IPS-NIHi11 (cell line): ENCODE measurements at regions not wholly inside any gene's neighbourhood (a gene's known extent, or its start where the extent isn't known, plus 50 kb on each side); places are given as distances from the start of the nearest gene placed in this dataset.
A peak's percentile ranks its signal among the peaks of the same experiment; 100 is the strongest.

ENCODE experiments used
- DNase-seq: peaks from one replicate; pipeline ENCODE4 v3.0.0; 2012; ENCODE audit warnings: mixed read lengths, low spot score

DNA sequence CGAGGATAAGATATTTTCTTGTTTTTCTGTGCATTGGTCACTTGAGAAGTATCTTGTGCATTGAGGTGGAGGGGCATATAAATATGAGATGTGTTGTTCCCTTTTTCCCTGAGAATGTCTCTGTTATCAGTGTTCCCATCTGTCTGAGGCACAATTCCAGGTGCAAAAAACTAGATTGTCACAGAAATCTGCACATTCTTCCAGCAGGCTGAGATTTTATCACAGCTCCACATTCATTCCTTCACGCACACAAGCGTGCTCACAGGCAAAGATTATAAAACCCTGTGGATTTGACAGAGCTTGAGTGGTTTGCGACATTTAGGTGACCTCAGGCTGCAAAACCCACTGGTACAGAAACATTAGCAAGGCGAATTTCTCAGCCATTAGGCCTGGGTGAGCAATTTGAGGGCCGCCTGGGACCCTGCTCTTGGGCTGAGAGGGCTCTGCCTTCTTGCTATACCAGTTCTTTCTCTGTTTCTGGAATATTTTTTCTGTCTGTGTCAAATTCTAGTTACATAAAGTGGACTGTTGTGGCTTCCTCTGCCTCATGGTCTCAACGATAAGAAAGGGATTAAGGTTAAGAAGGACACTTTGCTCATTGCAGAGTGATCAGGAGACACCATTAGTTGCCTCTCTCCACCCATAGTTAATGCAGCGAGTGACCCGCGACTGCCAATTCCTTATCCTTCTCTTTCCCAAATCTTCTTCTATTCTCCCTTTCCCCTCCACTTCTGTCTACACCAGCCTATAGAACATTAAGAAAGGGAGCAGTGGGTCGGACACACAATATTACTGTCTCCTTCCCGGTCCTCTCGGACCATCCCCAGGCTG is 86.7 kb upstream of the C1QTNF7 start:
- DNase-seq = no peak

DNA sequence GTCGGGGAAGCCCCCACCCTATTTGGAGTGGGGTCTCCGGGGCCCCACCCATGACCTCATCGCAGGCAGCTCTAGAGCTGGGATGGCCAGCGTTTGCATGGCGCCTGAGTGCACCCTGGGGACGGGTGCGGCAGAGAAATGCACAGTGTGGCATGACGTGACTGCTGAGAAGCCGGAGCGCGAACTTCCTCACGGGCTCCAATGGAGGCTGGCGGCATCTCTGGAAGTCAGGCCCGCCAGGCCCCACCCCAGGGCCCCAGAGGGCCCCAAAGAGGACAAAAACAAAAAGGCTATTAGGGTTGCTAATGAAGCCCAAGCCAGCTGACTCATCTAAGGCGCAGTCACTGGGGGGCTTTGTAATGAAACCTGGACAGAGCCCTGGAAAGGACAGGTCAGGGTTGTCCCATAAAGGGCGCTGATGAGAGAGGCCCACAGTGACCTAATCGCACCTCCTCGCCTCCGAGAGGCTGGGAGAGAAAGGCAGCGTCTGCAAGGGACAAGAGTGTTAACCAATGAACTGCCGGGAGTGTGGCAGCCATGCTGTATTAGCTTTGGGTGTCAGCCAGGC is 86.0 kb upstream of the C1QTNF7 start:
- no peak for DNase-seq

DNA sequence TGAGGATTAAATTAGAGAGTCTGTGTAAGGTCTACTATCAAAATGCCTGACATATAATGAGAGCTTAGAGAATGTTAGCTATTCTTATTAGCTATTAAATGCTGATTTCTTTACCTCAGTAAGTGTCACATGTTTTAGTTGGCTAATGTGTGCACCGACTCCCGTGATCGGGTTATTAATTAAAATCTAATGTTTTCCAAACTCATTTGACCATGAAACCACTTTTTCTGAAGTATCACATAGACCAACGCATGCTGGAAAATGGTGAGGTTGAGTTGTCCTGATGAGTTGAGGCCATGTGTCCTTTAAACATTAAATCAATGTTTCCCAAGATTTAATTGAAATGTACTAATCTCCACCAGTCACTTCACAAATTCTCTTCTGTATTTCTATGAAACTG is 84.8 kb upstream of the C1QTNF7 start:
- DNase-seq = no peak

DNA sequence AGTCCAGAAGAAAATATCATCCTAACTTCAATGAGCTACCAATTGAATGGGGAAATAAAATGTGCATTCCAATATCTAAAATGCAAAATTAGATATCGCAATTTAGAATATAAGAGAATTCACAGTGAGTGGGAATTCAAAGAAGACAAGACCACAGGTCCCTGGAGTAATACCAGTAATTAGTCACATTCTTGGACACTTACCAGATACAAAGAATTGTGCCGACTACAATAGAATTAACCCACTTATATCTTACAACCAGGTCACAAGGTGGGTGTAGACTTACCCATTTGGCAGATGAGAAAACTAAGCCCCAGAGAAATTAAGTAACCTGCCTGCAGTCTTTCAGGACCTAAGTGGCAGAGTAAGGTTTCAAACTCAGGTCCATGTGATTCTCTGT is 84.3 kb upstream of the C1QTNF7 start:
- DNase-seq = no peak

DNA sequence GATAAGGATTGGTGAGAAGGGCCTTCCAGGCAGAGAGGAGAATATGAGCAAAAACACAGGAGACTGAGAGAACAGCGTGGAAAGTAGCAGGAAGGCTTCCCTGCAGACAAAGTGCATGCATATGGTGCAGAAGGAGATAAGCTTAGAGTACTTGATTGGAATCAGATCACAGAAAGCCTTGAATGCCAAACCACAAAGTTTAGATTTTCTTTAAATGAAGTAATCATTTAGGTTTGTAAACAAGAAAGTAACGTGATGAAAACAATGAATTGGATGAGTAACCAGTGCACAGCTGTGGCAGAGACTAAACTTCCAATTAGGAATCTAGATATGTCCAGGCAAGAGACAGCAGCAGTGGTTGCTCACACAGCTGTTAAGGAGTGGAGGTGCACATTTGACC is 83.8 kb upstream of the C1QTNF7 start:
- no peak for DNase-seq

DNA sequence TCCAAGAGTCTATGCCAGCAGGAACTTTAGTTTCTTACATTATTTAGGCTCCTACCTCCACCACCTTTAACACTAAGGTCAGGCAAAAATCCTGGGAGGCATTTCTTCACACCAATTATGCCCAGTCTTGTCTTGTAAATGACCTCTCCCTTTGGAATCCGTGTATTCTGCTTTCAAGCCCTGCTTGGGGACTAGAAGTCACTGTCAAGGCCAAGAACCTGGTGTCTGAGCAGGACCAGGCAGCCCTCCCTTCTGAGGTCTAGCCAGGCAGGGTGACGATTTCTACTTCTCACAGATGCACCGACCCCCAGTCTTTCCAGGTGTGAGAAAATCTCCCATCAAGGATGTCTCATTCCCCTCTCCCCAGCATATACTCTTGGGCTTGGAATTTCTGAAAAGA is 82.7 kb upstream of the C1QTNF7 start:
- peak; percentile 11 for DNase-seq

DNA sequence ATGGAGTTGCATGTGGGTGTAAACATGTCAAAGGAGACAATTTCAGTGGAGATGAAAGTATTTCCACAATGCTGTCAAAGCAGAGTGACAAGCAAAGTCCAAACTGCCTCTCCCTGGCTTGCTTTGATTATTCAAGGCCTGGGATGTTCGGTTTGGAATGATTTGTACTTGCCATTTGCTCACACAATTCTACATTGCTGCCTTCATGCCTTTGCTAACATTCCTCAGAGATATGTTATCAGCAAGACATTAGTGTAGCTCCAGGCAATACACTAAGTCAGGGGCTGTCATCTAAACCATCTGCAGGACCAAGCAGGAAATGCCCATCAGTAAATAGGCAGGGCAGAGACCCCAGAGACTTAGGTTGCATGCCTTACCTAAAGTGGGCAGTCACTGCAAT is 79.6 kb upstream of the C1QTNF7 start:
- DNase-seq = no peak

DNA sequence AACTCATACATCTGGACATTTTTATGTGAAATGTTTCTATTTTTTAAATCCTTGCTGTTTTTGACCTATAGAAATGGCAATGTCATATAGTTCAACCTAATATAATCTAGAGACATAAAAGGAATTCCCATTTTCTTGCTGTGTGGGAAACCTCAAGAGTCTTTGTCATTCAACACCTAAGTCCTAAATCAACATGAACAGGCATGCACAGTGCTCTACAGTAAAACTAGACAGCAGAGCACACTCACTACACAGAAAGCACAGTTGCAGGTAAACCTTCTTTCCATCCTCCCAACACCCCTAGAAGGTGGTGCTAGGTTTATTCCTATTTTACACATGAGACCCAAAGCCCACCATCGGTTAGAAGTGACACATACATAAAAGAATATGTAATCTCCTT is 79.1 kb upstream of the C1QTNF7 start:
- DNase-seq = no peak

DNA sequence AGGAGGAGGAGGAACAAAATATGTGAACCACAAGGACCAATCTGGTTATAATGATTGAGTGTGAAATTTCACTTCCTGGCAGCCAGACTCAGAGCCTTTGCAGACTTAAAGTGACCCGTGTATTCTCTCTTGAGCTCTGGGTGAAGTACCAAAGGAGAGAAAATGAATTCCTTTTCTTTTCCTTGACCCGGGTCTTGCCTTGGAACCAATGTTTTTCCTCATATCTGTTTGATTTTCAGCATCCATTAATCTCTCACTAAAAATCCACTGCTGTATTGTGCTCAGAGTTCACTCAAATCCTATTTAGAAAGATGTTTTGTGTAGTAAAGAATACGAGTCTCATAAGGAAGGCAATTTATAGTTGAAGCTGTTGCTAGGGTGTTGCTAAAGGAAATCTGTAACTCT is 78.3 kb upstream of the C1QTNF7 start:
- DNase-seq = no peak

DNA sequence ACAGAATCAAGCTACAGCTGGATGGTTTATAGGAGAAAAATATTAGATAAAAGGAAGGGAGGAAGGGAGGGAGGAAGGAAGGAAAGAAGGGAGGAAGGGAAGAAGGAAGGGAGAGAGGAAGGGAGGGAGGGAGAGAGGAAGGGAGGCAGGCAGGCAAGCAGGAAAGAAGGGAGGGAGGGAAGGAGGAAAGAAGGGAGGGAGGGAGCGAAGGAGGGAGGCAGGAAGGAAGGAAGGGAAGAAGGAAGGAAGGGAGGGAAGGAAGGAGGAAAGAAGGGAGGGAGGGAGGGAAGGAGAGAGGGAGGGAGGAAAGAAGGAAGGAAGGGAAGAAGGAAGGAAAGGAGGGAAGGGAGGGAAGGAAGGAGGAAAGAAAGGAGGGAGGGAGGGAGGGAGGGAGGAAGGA is 77.9 kb upstream of the C1QTNF7 start:
- DNase-seq = no peak

DNA sequence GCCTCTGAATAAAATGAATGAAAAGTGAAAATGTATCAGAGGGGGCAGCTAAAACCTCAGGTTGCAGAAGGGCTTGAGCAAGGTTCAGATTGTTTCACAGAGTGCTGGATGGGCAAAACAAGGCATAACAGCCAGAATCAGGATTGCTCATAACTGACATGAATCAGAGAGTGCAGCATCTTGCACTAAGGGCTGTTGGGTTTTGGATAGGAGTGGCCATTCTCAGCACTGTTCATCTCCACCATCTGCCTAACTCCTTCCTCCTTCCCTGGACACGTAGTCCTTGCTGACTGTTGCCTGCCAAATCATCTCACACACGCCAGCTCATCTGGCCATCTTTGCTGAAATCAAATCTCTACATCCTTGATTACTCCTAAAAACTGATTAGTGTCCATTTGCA is 75.3 kb upstream of the C1QTNF7 start:
- no peak for DNase-seq

DNA sequence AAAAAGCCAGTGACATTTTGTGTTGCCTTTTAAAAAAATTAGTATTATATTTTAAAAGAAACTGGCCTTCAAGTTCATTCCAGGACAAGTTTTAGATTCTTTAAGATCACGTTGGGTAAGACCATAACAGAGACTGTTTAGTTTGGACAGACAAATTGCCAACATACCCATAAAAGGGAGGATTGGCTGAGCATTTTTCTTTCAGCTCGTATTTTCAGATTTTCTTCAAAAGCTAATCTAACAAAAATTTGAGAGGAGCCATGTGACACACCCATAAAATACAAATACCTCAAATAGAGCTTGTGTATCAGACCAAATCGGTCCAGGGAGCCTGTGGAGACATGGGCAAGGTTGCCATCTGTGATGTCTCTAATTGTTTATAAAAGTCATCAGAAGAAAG is 74.6 kb upstream of the C1QTNF7 start:
- no peak for DNase-seq

DNA sequence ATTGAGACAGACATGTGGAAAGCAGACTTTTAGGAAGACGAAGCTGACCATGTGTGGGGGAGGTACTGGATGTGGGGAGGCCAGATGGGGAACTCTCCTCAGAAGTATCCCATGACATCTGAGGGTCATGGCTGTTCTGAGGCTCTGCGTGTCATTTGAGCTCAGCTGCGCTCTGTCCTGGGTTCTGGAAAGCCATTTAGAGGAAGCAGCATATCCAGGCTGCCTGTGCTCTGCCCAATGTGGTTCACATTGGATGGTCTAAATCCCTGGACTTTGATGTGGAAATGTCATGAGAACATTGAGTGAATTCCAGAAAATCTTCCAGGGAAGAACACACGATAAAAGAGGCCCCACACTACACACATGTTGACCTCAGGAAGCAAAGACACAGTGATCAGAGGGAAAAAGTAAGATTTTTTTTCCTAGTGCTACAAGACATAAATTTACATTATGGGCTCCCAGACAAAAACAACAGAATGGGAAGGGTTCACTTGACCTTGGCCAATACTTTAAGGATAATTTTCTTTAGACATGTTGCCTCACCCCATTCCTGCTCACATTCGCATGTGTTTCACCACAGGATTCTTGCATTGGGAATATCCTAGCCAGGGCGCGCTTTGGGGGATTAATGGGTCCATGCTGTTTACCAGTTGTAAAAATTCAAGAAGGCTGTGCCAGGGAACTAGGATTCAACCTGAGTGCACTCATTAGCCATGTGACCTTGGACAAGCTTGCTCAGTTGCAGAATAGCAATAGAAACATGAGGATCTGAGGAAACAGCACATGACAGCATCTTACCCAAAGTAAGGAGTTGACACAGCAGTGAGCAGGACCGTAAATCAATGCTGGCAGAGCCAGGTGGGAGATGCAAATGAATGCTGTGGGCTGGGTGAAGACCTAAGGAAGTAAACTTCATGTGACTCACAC is 73.2 kb upstream of the C1QTNF7 start:
- no peak for DNase-seq

DNA sequence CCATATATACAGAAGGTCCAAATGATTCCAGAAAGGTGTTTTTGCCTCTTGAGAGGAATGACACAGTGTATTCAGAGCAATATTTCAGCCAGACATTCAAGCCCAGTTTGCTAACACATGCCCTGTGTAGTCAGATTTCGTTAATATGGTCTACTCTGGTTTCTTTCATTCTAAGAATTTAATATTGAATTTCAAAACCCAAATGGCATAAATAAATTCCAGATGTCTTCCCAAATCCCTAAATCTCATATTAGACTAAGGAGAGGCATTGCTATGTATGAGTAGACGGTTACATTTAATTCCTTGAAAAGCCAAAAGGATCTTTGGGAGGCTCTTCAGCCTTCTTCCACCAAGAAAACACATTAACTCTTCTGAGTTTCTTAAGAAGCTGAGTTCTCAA is 66.3 kb upstream of the C1QTNF7 start:
- DNase-seq = no peak

DNA sequence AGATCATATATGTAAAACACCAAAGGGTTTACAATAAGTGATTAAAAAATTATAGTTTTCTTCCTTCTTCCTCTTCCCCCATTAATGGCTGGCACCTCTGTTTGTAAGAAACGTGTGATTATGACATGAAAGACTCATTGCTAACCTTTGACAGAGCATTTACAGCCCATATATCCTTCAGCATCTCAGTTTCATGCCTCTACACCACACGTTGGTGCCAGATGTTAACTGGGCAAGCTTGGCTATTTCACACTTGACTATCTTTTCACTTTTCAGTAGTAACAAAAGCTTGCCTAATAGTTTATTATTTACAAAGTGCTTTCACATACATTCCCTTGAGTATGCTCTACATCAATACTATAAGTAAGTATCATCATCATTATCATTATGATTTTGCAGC is 65.3 kb upstream of the C1QTNF7 start:
- DNase-seq = no peak

DNA sequence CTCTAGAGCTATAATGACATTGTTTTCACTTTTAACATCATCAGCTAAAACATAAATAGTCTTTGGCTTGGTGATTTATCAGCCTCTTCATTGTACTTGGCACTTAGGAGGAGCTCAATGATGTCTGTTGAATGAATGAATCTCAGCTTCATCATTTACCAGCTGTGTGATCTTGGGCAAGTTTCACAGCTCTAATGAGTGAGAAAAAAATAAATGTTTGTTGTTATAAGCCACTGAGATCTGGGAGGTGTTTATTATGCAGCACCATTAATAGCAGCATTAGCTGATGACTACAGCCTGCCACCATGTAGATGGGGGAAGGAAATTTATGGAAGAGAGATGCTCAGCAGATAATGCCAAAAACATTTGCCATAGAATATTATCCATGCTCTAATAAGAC is 63.6 kb upstream of the C1QTNF7 start:
- DNase-seq = no peak

DNA sequence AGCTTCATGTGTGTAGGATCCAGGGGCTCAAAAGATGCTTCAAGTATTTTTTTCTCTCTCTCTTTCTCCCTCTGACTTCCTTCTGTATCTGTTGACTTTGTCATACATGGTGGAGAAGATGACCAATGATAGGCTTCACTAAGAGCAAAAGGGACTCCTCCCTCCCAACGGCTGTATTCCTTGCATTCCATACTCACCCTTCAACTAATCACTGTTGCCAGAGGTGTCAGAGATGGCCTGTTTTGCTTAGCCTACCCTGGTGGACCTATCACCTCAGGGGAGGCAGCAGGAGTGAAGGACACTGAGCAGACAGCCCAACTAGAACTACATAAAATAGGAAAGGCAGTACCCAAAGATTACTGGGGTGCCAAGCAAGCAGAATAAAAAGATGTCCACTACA is 62.2 kb upstream of the C1QTNF7 start:
- no peak for DNase-seq

DNA sequence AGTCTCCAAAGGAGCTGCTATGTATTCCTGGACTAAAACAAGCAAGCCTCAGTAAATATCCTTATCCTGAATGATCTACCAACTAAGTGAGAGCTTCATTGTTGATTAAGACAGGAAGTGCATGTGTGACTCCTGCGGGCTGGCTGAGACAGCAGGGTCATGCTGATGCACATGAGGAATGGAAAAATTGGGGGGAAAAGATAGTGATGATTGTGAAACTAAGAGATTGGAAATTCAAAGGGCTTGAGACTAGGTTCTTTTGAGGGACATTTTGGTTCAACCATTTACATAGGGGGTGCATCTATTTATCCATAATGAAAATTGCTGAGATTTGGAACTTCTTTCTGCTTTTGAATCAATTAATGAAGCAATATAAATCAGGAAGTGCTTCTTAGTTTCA is 61.1 kb upstream of the C1QTNF7 start:
- DNase-seq = no peak

DNA sequence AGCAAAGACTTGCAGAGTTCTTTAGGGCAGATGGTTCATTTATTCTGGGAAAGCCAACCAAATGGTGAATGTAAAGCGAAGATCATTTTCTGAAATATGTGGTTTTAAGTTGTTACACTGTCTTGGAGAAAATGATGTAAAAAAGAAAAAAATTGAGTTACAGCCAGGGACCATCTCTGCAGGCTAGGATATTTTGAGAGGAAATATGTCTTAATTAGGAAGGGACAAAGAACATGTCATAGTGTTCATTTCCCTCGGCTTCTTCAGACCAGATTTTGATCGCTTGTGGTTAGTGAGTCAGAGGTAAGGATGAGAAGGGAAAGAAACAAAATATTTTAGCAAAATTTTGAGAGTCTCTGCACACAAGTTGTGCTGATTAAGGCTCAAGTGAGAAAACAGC is 59.0 kb upstream of the C1QTNF7 start:
- DNase-seq = no peak

DNA sequence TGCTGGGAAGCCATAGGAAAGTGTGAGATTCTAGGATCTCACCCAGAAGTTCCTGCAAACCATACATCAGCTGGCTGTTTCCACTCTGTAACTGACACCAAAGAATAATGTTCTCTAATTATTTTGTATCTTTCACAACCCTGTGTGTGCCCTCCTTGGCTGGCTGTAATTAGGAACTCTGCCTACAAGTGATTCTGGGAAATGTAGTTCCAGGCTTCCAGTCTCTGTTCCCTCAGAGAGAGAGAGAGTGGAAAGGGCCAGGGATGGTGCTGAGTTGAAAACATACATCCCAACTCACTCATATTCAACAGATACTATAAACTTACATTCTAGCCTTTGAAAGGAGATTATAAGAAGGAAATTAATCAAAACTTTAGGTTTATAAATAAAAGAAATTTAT is 57.5 kb upstream of the C1QTNF7 start:
- no peak for DNase-seq

DNA sequence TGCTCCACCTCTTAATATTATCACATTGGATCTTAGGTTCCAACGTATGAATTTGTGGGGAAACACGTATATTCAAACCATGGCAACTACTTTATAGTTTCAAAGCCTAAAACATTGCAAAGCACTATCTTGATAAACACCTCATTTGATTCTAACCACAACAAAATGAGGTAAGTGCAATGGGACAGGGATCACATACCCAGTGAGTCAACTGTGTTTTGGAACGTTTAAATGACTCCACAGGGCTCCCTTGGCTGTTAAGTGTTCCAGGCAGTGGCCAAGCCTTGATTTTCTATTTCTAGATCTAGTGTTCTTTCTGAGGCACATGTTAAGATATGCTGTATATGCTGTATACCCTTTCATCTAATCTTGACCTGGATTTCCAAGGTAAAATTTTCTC is 54.5 kb upstream of the C1QTNF7 start:
- no peak for DNase-seq

DNA sequence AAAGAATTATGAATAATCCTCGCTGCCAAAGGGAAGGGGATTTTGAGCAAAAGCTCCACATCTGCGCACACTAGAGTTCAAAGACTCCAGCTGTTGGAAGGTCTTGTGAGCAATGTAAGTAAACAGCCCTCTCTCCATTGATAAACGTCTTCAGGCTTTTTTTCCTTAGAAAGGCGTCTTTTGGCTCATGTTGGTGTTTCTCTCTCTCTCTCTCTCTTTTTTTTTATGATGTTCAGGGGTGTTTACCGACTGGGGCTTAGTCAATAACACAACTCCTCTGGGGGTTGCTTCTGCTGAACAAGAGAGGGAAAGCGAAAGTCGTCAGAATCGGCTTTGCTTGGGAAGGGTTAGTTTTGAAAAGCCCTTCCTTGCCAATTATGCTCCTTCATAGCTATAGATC is 53.2 kb upstream of the C1QTNF7 start:
- DNase-seq = no peak

DNA sequence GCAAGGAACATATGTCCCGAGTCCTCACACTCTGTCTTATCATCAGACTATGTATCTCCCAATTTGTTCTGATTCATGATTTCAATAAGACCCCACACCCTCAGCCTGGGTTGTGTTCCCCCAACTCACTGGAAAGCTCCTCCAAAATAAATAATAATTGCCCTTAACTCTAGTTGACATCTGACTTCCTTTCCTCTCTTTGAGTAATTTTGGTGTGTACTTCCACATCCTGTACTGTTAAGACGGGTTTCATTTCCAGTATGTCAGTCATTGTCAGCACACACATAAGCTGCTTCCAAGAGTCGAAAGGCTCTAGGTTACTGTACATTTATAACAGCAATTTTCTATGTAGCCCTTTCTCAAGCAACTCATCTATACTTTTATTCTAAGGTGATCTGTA is 52.2 kb upstream of the C1QTNF7 start:
- no peak for DNase-seq
